HCT116 (cell line): ENCODE measurements at regions not wholly inside any gene's neighbourhood (a gene's known extent, or its start where the extent isn't known, plus 50 kb on each side); places are given as distances from the start of the nearest gene placed in this dataset.

Experiments
- ATAC-seq: fragments of 200-7000 bp; cut with Tn5 transposase; 2 replicates; pipeline ENCODE4 v1.9.1; 2020; ENCODE audit warnings: mild to moderate bottlenecking, moderate library complexity
- BruUV-seq: library from RNA; stranded (reverse); fragments of 400-500 nt; replicated peaks from 2 replicates; lab custom pipeline; 2021; lab: Mats Ljungman, UMichigan
- CTCF ChIA-PET: fragments of 300-600 bp; sonication (Branson Sonifier 250); formaldehyde crosslinking; loops from one replicate; lab custom pipeline; 2021; ENCODE audit warnings: antibody characterized with exemption; lab: Charles Lee
- POLR2A ChIA-PET: fragments of 300-600, 350-600 bp; sonication (Branson Sonifier 250); formaldehyde crosslinking; loops from one replicate; lab custom pipeline; 2021; ENCODE audit warnings: antibody characterized with exemption; lab: Charles Lee
- RAD21 ChIA-PET, 2 experiments: fragments of 300-600 bp; sonication (Branson Sonifier 250); formaldehyde crosslinking; loops; one replicate each; lab custom pipeline; 2023; ENCODE audit warnings: low total read pairs in 2 of 2; ENCODE audit not compliant: uncharacterized antibody in 2 of 2, unreplicated experiment in 2 of 2, low non-redundant PET in 1 of 2; lab: Charles Lee
- DNase-seq: peaks from one replicate; pipeline ENCODE4 v3.0.0-alpha.2; 2010; ENCODE audit warnings: low read depth, low spot score
- H2AFZ ChIP-seq: fragments of 200-600 bp; shearing (Covaris generic), sonication (generic); 2 replicates; pipeline ENCODE4 v1.6.1; 2017; ENCODE audit warnings: low read depth, mixed run types, mixed read lengths, antibody characterized with exemption, low read length; ENCODE audit not compliant: poor library complexity, severe bottlenecking
- H3K27ac ChIP-seq: 2 replicates; pipeline ENCODE4 v1.5.1; 2012; ENCODE audit warnings: low read depth, low read length
- H3K27me3 ChIP-seq: fragments of 200-600 bp; sonication (generic); 2 replicates; pipeline ENCODE4 v1.6.1; 2016; ENCODE audit warnings: mixed run types, low read length, mixed read lengths; ENCODE audit not compliant: insufficient read depth
- H3K36me3 ChIP-seq, 2 experiments: fragments of 200-500 bp in 1 of 2; fragments of 200-600 bp in 1 of 2; sonication (Bioruptor generic) in 1 of 2; sonication (generic) in 1 of 2; 2 replicates each; pipeline versions ENCODE4 v1.5.1 to v1.6.1; 2014 to 2016; ENCODE audit warnings: low read length in 2 of 2, inconsistent platforms in 1 of 2, mixed read lengths in 1 of 2, mixed run types in 1 of 2; ENCODE audit not compliant: insufficient read depth in 2 of 2, control insufficient read depth in 1 of 2
- H3K4me1 ChIP-seq, 2 experiments: fragments of 200-600 bp in 1 of 2; sonication (generic) in 1 of 2; 2 replicates each; pipeline versions ENCODE4 v1.5.1 to v1.6.1; 2012 to 2017; ENCODE audit warnings: low read length in 2 of 2, inconsistent platforms in 1 of 2, mild to moderate bottlenecking in 1 of 2, mixed read lengths in 1 of 2, mixed run types in 1 of 2, moderate library complexity in 1 of 2; ENCODE audit not compliant: insufficient read depth in 2 of 2, control insufficient read depth in 1 of 2
- H3K4me2 ChIP-seq: fragments of 200-600 bp; sonication (generic); 2 replicates; pipeline ENCODE4 v1.6.1; 2017; ENCODE audit warnings: mixed run types, low read length, mixed read lengths
- H3K4me3 ChIP-seq, 2 experiments: fragments of 200-600 bp in 1 of 2; sonication (generic) in 1 of 2; replicated peaks in 1 of 2; 2 replicates each; pipeline ENCODE4 v1.5.1; 2011 to 2016; ENCODE audit warnings: low read length in 2 of 2, control low read depth in 1 of 2, low read depth in 1 of 2, mild to moderate bottlenecking in 1 of 2, mixed read lengths in 1 of 2, mixed run types in 1 of 2
- H3K79me2 ChIP-seq: fragments of 200-600 bp; sonication (generic); 2 replicates; pipeline ENCODE4 v1.6.1; 2017; ENCODE audit warnings: mild to moderate bottlenecking, mixed run types, low read length, moderate library complexity, mixed read lengths; ENCODE audit not compliant: insufficient read depth
- H3K9ac ChIP-seq: fragments of 200-600 bp; sonication (generic); 2 replicates; pipeline ENCODE4 v1.6.1; 2016; ENCODE audit warnings: low read length, mixed read lengths
- H3K9me2 ChIP-seq: fragments of 200-600 bp; sonication (generic), shearing (Covaris generic); 2 replicates; pipeline ENCODE4 v1.6.1; 2017; ENCODE audit warnings: mixed run types, mild to moderate bottlenecking, moderate library complexity; ENCODE audit not compliant: insufficient read depth
- H3K9me3 ChIP-seq, 2 experiments: fragments of 200-500 bp in 1 of 2; fragments of 200-600 bp in 1 of 2; sonication (Bioruptor generic) in 1 of 2; sonication (generic) in 1 of 2; 2 replicates each; pipeline ENCODE4 v1.6.1; 2014 to 2017; ENCODE audit warnings: low read length in 2 of 2, mixed read lengths in 2 of 2, inconsistent platforms in 1 of 2, low read depth in 1 of 2, mild to moderate bottlenecking in 1 of 2, mixed run types in 1 of 2, moderate library complexity in 1 of 2; ENCODE audit not compliant: control insufficient read depth in 1 of 2, insufficient read depth in 1 of 2
- H4K20me1 ChIP-seq: fragments of 200-600 bp; sonication (generic), shearing (Covaris generic); 2 replicates; pipeline ENCODE4 v1.6.1; 2017; ENCODE audit warnings: mixed run types, mild to moderate bottlenecking, moderate library complexity; ENCODE audit not compliant: insufficient read depth
- ATF3 ChIP-seq: IDR thresholded peaks from 2 replicates; pipeline ENCODE4 v1.6.1; 2012
- CBX3 ChIP-seq: IDR thresholded peaks from 2 replicates; pipeline ENCODE4 v1.6.1; 2012; ENCODE audit warnings: low read depth
- CEBPB ChIP-seq: IDR thresholded peaks from 2 replicates; pipeline ENCODE4 v1.6.1; 2012; ENCODE audit warnings: low read depth
- CTCF ChIP-seq, 3 experiments: fragments of 200-600 bp in 1 of 3; sonication (generic) in 1 of 3; IDR thresholded peaks in 2 of 3; conservative IDR thresholded peaks in 1 of 3; 2 replicates each; pipeline ENCODE4 v1.5.1; 2012 to 2017; ENCODE audit warnings: low read depth in 2 of 3, low read length in 2 of 3, antibody characterized with exemption in 1 of 3, borderline replicate concordance in 1 of 3, control low read depth in 1 of 3, mild to moderate bottlenecking in 1 of 3, mixed read lengths in 1 of 3, mixed run types in 1 of 3, moderate library complexity in 1 of 3; ENCODE audit not compliant: insufficient read depth in 1 of 3
- EGR1 ChIP-seq: IDR thresholded peaks from 2 replicates; pipeline ENCODE4 v1.6.1; 2012; ENCODE audit warnings: low read depth
- ELF1 ChIP-seq: IDR thresholded peaks from 2 replicates; pipeline ENCODE4 v1.6.1; 2012; ENCODE audit warnings: low read depth, borderline replicate concordance
- EZH2 ChIP-seq: fragments of 200-600 bp; sonication (generic); IDR thresholded peaks from 2 replicates; pipeline ENCODE4 v1.6.1; 2017; ENCODE audit warnings: antibody characterized with exemption, mixed run types
- EZH2phosphoT487 ChIP-seq: fragments of 200-600 bp; IDR thresholded peaks from 2 replicates; pipeline ENCODE4 v1.6.1; 2018; ENCODE audit warnings: antibody characterized with exemption, borderline replicate concordance
- FOSL1 ChIP-seq: IDR thresholded peaks from 2 replicates; pipeline ENCODE4 v1.6.1; 2012; ENCODE audit warnings: low read depth
- JUND ChIP-seq: IDR thresholded peaks from 2 replicates; pipeline ENCODE4 v1.6.1; 2012
- POLR2A ChIP-seq: IDR thresholded peaks from 2 replicates; pipeline ENCODE4 v1.7.0; 2011; ENCODE audit warnings: borderline replicate concordance; ENCODE audit not compliant: insufficient read depth, insufficient read length; ENCODE audit errors: extremely low read depth
- RAD21 ChIP-seq: IDR thresholded peaks from 2 replicates; pipeline ENCODE4 v1.6.1; 2012; ENCODE audit warnings: low read depth, mild to moderate bottlenecking
- REST ChIP-seq: IDR thresholded peaks from 2 replicates; pipeline ENCODE4 v1.6.1; 2012; ENCODE audit warnings: low read depth
- SIN3A ChIP-seq: IDR thresholded peaks from 2 replicates; pipeline ENCODE4 v1.6.1; 2012; ENCODE audit warnings: low read depth
- SP1 ChIP-seq: IDR thresholded peaks from 2 replicates; pipeline ENCODE4 v1.6.1; 2012; ENCODE audit warnings: low read depth
- SRF ChIP-seq: IDR thresholded peaks from 2 replicates; pipeline ENCODE4 v1.6.1; 2012; ENCODE audit warnings: low read depth
- TCF7L2 ChIP-seq: IDR thresholded peaks from 2 replicates; pipeline ENCODE4 v1.7.0; 2011; ENCODE audit warnings: borderline replicate concordance, inconsistent platforms; ENCODE audit not compliant: insufficient read depth, insufficient read length; ENCODE audit errors: extremely low read depth
- ZBTB33 ChIP-seq: IDR thresholded peaks from 2 replicates; pipeline ENCODE4 v1.6.1; 2011; ENCODE audit warnings: mild to moderate bottlenecking, low read length, moderate library complexity; ENCODE audit not compliant: insufficient replicate concordance; ENCODE audit errors: extremely low read depth
- ZFX ChIP-seq: fragments of 450-650 bp; IDR thresholded peaks from 2 replicates; pipeline ENCODE4 v1.6.1; 2017
- ZNF274 ChIP-seq: fragments of 200-500 bp; sonication (Bioruptor generic); IDR thresholded peaks from 2 replicates; pipeline ENCODE4 v1.6.1; 2014; ENCODE audit warnings: mild to moderate bottlenecking, low read depth, low read length, inconsistent platforms
- intact Hi-C: fragments of 100-400 bp; cut with micrococcal nuclease; formaldehyde crosslinking; loops from 2 replicates; pipeline ENCODE4 v1.10.0; 2022

- Histone ChIP-seq H3K27ac (no peak overlapping the region), H3K4me3 (no peak overlapping the region), H2AFZ (no peak overlapping the region), H4K20me1 (no peaks in the 10 kb centered on the region), H3K9ac (no peak overlapping the region), H3K9me3 (no peaks in the 10 kb centered on the region), H3K9me2 (no peaks in the 10 kb centered on the region), H3K4me2 (no peak overlapping the region), H3K4me1 (no peaks in the 10 kb centered on the region), H3K79me2 (no peaks in the 10 kb centered on the region), H3K27me3 (peaks cover 35% of the 10 kb centered on the region), H3K36me3 (no peaks in the 10 kb centered on the region)
- TF ChIP-seq ZNF274 (no peak), POLR2A (no peak), ELF1 (no peak), EZH2phosphoT487 (no peak), ZFX (no peak), EGR1 (no peak), RAD21 (no peak), CBX3 (no peak), EZH2 (no peak), JUND (no peak), SRF (no peak), CTCF (IDR thresholded peaks at IDR 0.05 in 2 of 3, conservative IDR thresholded peaks at IDR 0.05 in 1 of 3; ENCODE audit: borderline replicate concordance in 1 of 3, insufficient read depth in 1 of 3, low read depth in 2 of 3, low read length in 2 of 3) (no peak), SIN3A (no peak), SP1 (no peak), ZBTB33 (no peak), TCF7L2 (no peak), REST (no peak), ATF3 (no peak), CEBPB (no peak), FOSL1 (no peak)
- ChIA-PET RAD21 (no interaction called here), CTCF (no interaction called here), POLR2A (no interaction called here)
- BruUV-seq = no TSS peak
- intact Hi-C loops = no loop called here
- ATAC-seq = no peak
- no peak for DNase-seq
These were observed 396.7 kb upstream of the HS6ST1 start for GRCh38 chr2:128715360-128715759.
